GM13977 (cell line): ENCODE measurements at regions not wholly inside any gene's neighbourhood (a gene's known extent, or its start where the extent isn't known, plus 50 kb on each side); places are given as distances from the start of the nearest gene placed in this dataset.

Source experiments
- DNase-seq: peaks from one replicate; pipeline ENCODE4 v3.0.0; 2012; ENCODE audit warnings: low spot score
- CTCF ChIP-seq: IDR thresholded peaks from 2 replicates; pipeline ENCODE4 v1.5.1; 2012; ENCODE audit warnings: mild to moderate bottlenecking, control low read depth; ENCODE audit not compliant: insufficient read depth; ENCODE audit errors: extremely low read depth, missing control alignments
- in situ Hi-C: fragments of 300-500 bp; cut with MboI; formaldehyde crosslinking; loops from one replicate; pipeline ENCODE4 v1.12.0; 2022; ENCODE audit warnings: low sequenced_read_pairs, low pct_unique_long_range_greater_than_20kb, mixed read lengths, inconsistent platforms; ENCODE audit not compliant: unreplicated experiment

- DNase-seq, result no peak
- in situ Hi-C loops, result loop anchor here (10.0 kb wide), 1 partner anchor 50 kb away; the partner anchor contains the start of gene JAK2
- no peak for TF ChIP-seq CTCF
These were observed 49.9 kb upstream of the JAK2 start for GRCh38 chr9:4935001-4935672.
